Endothelial cell (in vitro differentiated cells): ENCODE measurements at regions not wholly inside any gene's neighbourhood (a gene's known extent, or its start where the extent isn't known, plus 50 kb on each side); places are given as distances from the start of the nearest gene placed in this dataset.
"Not testable (repeated sequence)": the region's sequence is repeated elsewhere in the genome, so short reads cannot be mapped to it uniquely, and the experiment has no call there.

Experiments used
- DNase-seq: peaks from one replicate; pipeline ENCODE4 v3.0.0; 2021; ENCODE audit warnings: low spot score
- H3K27ac Mint-ChIP-seq: one replicate; pipeline ENCODE4 v1.8.0; 2021; ENCODE audit warnings: mixed read lengths, inconsistent platforms; ENCODE audit not compliant: unreplicated experiment
- H3K27me3 Mint-ChIP-seq: one replicate; pipeline ENCODE4 v1.8.0; 2021; ENCODE audit warnings: mild to moderate bottlenecking, moderate library complexity, mixed read lengths, inconsistent platforms; ENCODE audit not compliant: unreplicated experiment
- H3K36me3 Mint-ChIP-seq: one replicate; pipeline ENCODE4 v1.8.0; 2021; ENCODE audit warnings: mild to moderate bottlenecking, low read depth, mixed read lengths, inconsistent platforms; ENCODE audit not compliant: unreplicated experiment
- H3K4me1 Mint-ChIP-seq: one replicate; pipeline ENCODE4 v1.8.0; 2021; ENCODE audit warnings: mild to moderate bottlenecking, mixed read lengths, inconsistent platforms; ENCODE audit not compliant: unreplicated experiment
- H3K4me3 Mint-ChIP-seq: one replicate; pipeline ENCODE4 v1.8.0; 2021; ENCODE audit warnings: mild to moderate bottlenecking, mixed read lengths, inconsistent platforms; ENCODE audit not compliant: unreplicated experiment
- H3K9me3 Mint-ChIP-seq: one replicate; pipeline ENCODE4 v1.8.0; 2021; ENCODE audit warnings: mixed read lengths, inconsistent platforms; ENCODE audit not compliant: unreplicated experiment
- CTCF ChIP-seq: fragments of 200-600 bp; sonication (generic); IDR thresholded peaks from one replicate; pipeline ENCODE4 v1.5.0; 2021; ENCODE audit warnings: antibody characterized with exemption; ENCODE audit not compliant: unreplicated experiment

GRCh38 chr3:95235916-95236315, 1173.1 kb downstream of the NSUN3 start:
- DNase-seq, result no peak
- Mint-ChIP-seq H3K36me3 (no peaks in the 10 kb centered on the region), H3K27me3 (no peaks in the 10 kb centered on the region), H3K9me3 (no peaks in the 10 kb centered on the region), H3K4me1 (peaks cover 13% of the 10 kb centered on the region), H3K4me3 (no peak overlapping the region), H3K27ac (no peak overlapping the region)
- no peak for TF ChIP-seq CTCF

- Mint-ChIP-seq H3K4me3 (no peak overlapping the region), H3K9me3 (no peaks in the 10 kb centered on the region), H3K4me1 (peaks cover 8% of the 10 kb centered on the region), H3K27me3 (no peaks in the 10 kb centered on the region), H3K36me3 (no peaks in the 10 kb centered on the region), H3K27ac (no peak overlapping the region)
- no peak for TF ChIP-seq CTCF
- DNase-seq, result no peak
Observed at GRCh38 chr3:95237783-95238182, 1174.9 kb downstream of the NSUN3 start.

GRCh38 chr3:95240395-95240794, 1177.5 kb downstream of the NSUN3 start:
- no peaks in the 10 kb centered on the region for H3K4me1 Mint-ChIP-seq
- no peaks in the 10 kb centered on the region for H3K9me3 Mint-ChIP-seq
- no peak overlapping the region for H3K4me3 Mint-ChIP-seq
- no peak for TF ChIP-seq CTCF
- no peak overlapping the region for H3K27ac Mint-ChIP-seq
- no peak for DNase-seq
- no peaks in the 10 kb centered on the region for H3K36me3 Mint-ChIP-seq
- no peaks in the 10 kb centered on the region for H3K27me3 Mint-ChIP-seq

- H3K4me3 Mint-ChIP-seq, H3K4me1 Mint-ChIP-seq, H3K36me3 Mint-ChIP-seq, H3K9me3 Mint-ChIP-seq, DNase-seq, H3K27ac Mint-ChIP-seq, H3K27me3 Mint-ChIP-seq: not testable (repeated sequence)
Observed at GRCh38 chr3:95241256-95241655, 1178.4 kb downstream of the NSUN3 start.

GRCh38 chr3:95246413-95246812, 1183.6 kb downstream of the NSUN3 start:
- TF ChIP-seq CTCF, result no peak
- Mint-ChIP-seq H3K27me3 (no peaks in the 10 kb centered on the region), H3K4me3 (no peak overlapping the region), H3K4me1 (peaks cover 1% of the 10 kb centered on the region), H3K27ac (no peak overlapping the region), H3K36me3 (no peaks in the 10 kb centered on the region), H3K9me3 (no peaks in the 10 kb centered on the region)
- no peak for DNase-seq

GRCh38 chr3:95254061-95254460, 1191.2 kb downstream of the NSUN3 start:
- no peaks in the 10 kb centered on the region for H3K9me3 Mint-ChIP-seq
- H3K4me1 Mint-ChIP-seq, result peaks cover 4% of the 10 kb centered on the region
- H3K27me3 Mint-ChIP-seq, result no peaks in the 10 kb centered on the region
- DNase-seq, result no peak
- H3K36me3 Mint-ChIP-seq, result no peaks in the 10 kb centered on the region
- no peak for TF ChIP-seq CTCF
- no peak overlapping the region for H3K27ac Mint-ChIP-seq
- H3K4me3 Mint-ChIP-seq, result no peak overlapping the region
